ENCODE measurements at regions not wholly inside any gene's neighbourhood (a gene's known extent, or its start where the extent isn't known, plus 50 kb on each side); places are given as distances from the start of the nearest gene placed in this dataset.

- TF ChIP-seq CTCF (IDR thresholded peaks at IDR 0.05) (no peak), ZFX (IDR thresholded peaks at IDR 0.05; ENCODE audit: borderline replicate concordance) (no peak)
- H3K27ac ChIP-seq, result no peak overlapping the region
These were observed 338.4 kb upstream of the TRPC7 start for GRCh38 chr5:136703706-136704105.

- TF ChIP-seq CTCF (IDR thresholded peaks at IDR 0.05) (no peak), ZFX (IDR thresholded peaks at IDR 0.05; ENCODE audit: borderline replicate concordance) (no peak)
- H3K27ac ChIP-seq, result no peak overlapping the region
These were observed 337.7 kb upstream of the TRPC7 start for GRCh38 chr5:136703036-136703435.

GRCh38 chr5:136701191-136701590 lies 335.8 kb upstream of the TRPC7 start:
- no peak for TF ChIP-seq CTCF (IDR thresholded peaks at IDR 0.05)
- TF ChIP-seq ZFX (IDR thresholded peaks at IDR 0.05; ENCODE audit: borderline replicate concordance), result no peak
- H3K27ac ChIP-seq, result no peak overlapping the region

GRCh38 chr5:136699651-136700050 lies 334.3 kb upstream of the TRPC7 start:
- TF ChIP-seq ZFX (IDR thresholded peaks at IDR 0.05; ENCODE audit: borderline replicate concordance) (no peak), CTCF (IDR thresholded peaks at IDR 0.05) (no peak)
- H3K27ac ChIP-seq, result no peak overlapping the region

- no peak for TF ChIP-seq ZFX (IDR thresholded peaks at IDR 0.05; ENCODE audit: borderline replicate concordance)
- TF ChIP-seq CTCF (IDR thresholded peaks at IDR 0.05), result no peak
- H3K27ac ChIP-seq, result no peak overlapping the region
These were observed 333.6 kb upstream of the TRPC7 start for GRCh38 chr5:136698970-136699369.

- no peak overlapping the region for H3K27ac ChIP-seq
- TF ChIP-seq ZFX (IDR thresholded peaks at IDR 0.05; ENCODE audit: borderline replicate concordance) (no peak), CTCF (IDR thresholded peaks at IDR 0.05) (no peak)
These were observed 328.9 kb upstream of the TRPC7 start for GRCh38 chr5:136694258-136694657.

- TF ChIP-seq ZFX (IDR thresholded peaks at IDR 0.05; ENCODE audit: borderline replicate concordance) (no peak), CTCF (IDR thresholded peaks at IDR 0.05) (no peak)
- H3K27ac ChIP-seq, result no peak overlapping the region
These were observed 324.2 kb upstream of the TRPC7 start for GRCh38 chr5:136689552-136689951.

All from 22Rv1 (cell line).